ENCODE measurements at regions not wholly inside any gene's neighbourhood (a gene's known extent, or its start where the extent isn't known, plus 50 kb on each side); places are given as distances from the start of the nearest gene placed in this dataset.

DNA sequence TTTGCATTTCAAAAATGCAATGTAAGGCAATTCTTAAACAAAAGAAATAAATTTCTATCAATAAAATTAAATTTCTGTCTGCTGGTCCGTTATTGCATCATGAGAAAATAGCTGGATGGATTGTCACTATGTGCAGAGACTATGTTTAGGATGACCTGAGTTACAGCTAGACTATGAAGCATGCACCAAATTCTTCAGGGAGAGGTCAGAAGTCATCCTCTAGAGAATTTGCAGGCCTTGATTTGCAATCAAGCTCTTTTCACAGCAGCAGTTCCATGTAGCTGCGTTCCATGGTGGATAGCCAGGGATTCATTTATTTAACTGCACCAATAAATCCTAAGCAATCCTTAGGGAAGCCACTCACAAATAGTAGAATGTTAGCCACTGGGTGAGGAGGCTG, 253.7 kb downstream of the MSRB3 start:
- Histone ChIP-seq H3K36me3 (ENCODE audit: control insufficient read depth in 4 of 4, insufficient read depth in 3 of 4, low read depth in 1 of 4, low read length in 3 of 4) (no peaks in the 10 kb centered on the region), H3K27ac (ENCODE audit: low read depth in 1 of 2, low read length in 2 of 2) (no peak overlapping the region), H3K9ac (ENCODE audit: low read depth in 1 of 2, low read length in 2 of 2) (no peak overlapping the region), H3K4me3 (ENCODE audit: low read depth in 1 of 3, low read length in 3 of 3) (no peak overlapping the region), H3K4me1 (ENCODE audit: control insufficient read depth in 4 of 4, insufficient read depth in 4 of 4, low read length in 3 of 4) (no peaks in the 10 kb centered on the region), H3K27me3 (ENCODE audit: control insufficient read depth in 4 of 4, insufficient read depth in 4 of 4, low read length in 3 of 4) (no peaks in the 10 kb centered on the region), H3K9me3 (ENCODE audit: control insufficient read depth in 4 of 4, low read length in 3 of 4) (no peaks in the 10 kb centered on the region)
- DNase-seq (ENCODE audit: low spot score) = no peak
- no peak for TF ChIP-seq HNF4A (conservative IDR thresholded peaks at IDR 0.05)
- no peak for TF ChIP-seq NR2F2 (IDR thresholded peaks at IDR 0.05)
- no peak for TF ChIP-seq SP1 (IDR thresholded peaks at IDR 0.05)
- no peak for TF ChIP-seq TAF1 (conservative IDR thresholded peaks at IDR 0.05)
- no peak for TF ChIP-seq RAD21 (IDR thresholded peaks at IDR 0.05)
- no peak for TF ChIP-seq YY1 (IDR thresholded peaks at IDR 0.05)
- TF ChIP-seq, protein P1, sequence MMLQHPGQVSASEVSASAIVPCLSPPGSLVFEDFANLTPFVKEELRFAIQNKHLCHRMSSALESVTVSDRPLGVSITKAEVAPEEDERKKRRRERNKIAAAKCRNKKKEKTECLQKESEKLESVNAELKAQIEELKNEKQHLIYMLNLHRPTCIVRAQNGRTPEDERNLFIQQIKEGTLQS (IDR thresholded peaks at IDR 0.05) = no peak
- TF ChIP-seq RXRA (IDR thresholded peaks at IDR 0.05) = no peak
- no peak for TF ChIP-seq CTCF (IDR thresholded peaks at IDR 0.05; ENCODE audit: low read depth, low read length, missing input control)
- TF ChIP-seq FOXA2 (IDR thresholded peaks at IDR 0.05) = no peak
- TF ChIP-seq MAX (IDR thresholded peaks at IDR 0.05) = no peak
- 81% methylated on average over 2 of the region's 2 CpGs for WGBS

GRCh38 chr12:65532764-65533163, 254.3 kb downstream of the MSRB3 start:
- Histone ChIP-seq H3K36me3 (ENCODE audit: control insufficient read depth in 4 of 4, insufficient read depth in 3 of 4, low read depth in 1 of 4, low read length in 3 of 4) (no peaks in the 10 kb centered on the region), H3K9me3 (ENCODE audit: control insufficient read depth in 4 of 4, low read length in 3 of 4) (no peaks in the 10 kb centered on the region), H3K9ac (ENCODE audit: low read depth in 1 of 2, low read length in 2 of 2) (no peak overlapping the region), H3K4me3 (ENCODE audit: low read depth in 1 of 3, low read length in 3 of 3) (no peak overlapping the region), H3K4me1 (ENCODE audit: control insufficient read depth in 4 of 4, insufficient read depth in 4 of 4, low read length in 3 of 4) (no peaks in the 10 kb centered on the region), H3K27me3 (ENCODE audit: control insufficient read depth in 4 of 4, insufficient read depth in 4 of 4, low read length in 3 of 4) (no peaks in the 10 kb centered on the region), H3K27ac (ENCODE audit: low read depth in 1 of 2, low read length in 2 of 2) (no peak overlapping the region)
- DNase-seq (ENCODE audit: low spot score) = no peak
- no peak for TF ChIP-seq ZBTB33 (IDR thresholded peaks at IDR 0.05)
- TF ChIP-seq REST (IDR thresholded peaks at IDR 0.05) = no peak
- TF ChIP-seq RXRA (IDR thresholded peaks at IDR 0.05) = no peak
- no peak for TF ChIP-seq YY1 (IDR thresholded peaks at IDR 0.05)
- TF ChIP-seq CTCF (IDR thresholded peaks at IDR 0.05; ENCODE audit: low read depth, low read length, missing input control) = no peak
- TF ChIP-seq NR2F2 (IDR thresholded peaks at IDR 0.05) = no peak
- TF ChIP-seq MAX (IDR thresholded peaks at IDR 0.05) = no peak
- 79% methylated on average over 5 of the region's 5 CpGs for WGBS

Data from liver (tissue), 8 donors.